Progenitor cell of endocrine pancreas (in vitro differentiated cells): ENCODE measurements at regions not wholly inside any gene's neighbourhood (a gene's known extent, or its start where the extent isn't known, plus 50 kb on each side); places are given as distances from the start of the nearest gene placed in this dataset.

Experiments used
- DNase-seq: peaks from one replicate; pipeline ENCODE4 v3.0.0; 2021; ENCODE audit warnings: low spot score; ENCODE audit not compliant: unreplicated experiment
- H3K27ac Mint-ChIP-seq: 2 replicates; pipeline ENCODE4 v1.8.0; 2021; ENCODE audit warnings: mild to moderate bottlenecking, moderate library complexity, mixed read lengths
- H3K27me3 Mint-ChIP-seq: 2 replicates; pipeline ENCODE4 v1.8.0; 2021; ENCODE audit warnings: mixed read lengths
- H3K36me3 Mint-ChIP-seq: 2 replicates; pipeline ENCODE4 v1.8.0; 2022; ENCODE audit warnings: mixed read lengths; ENCODE audit not compliant: insufficient read depth
- H3K4me1 Mint-ChIP-seq: 2 replicates; pipeline ENCODE4 v1.8.0; 2021; ENCODE audit warnings: low read depth, mixed read lengths
- H3K4me3 Mint-ChIP-seq: 2 replicates; pipeline ENCODE4 v1.8.0; 2021; ENCODE audit warnings: low read depth, mild to moderate bottlenecking, moderate library complexity, mixed read lengths
- H3K9me3 Mint-ChIP-seq: 2 replicates; pipeline ENCODE4 v1.8.0; 2021; ENCODE audit warnings: low read depth, mixed read lengths
- TF ChIP-seq, protein P1 (sequence below): fragments of 200-600 bp; sonication (generic); IDR thresholded peaks from one replicate; pipeline ENCODE4 v1.5.0; 2021; ENCODE audit warnings: antibody characterized with exemption, mild to moderate bottlenecking; ENCODE audit not compliant: unreplicated experiment

DNA sequence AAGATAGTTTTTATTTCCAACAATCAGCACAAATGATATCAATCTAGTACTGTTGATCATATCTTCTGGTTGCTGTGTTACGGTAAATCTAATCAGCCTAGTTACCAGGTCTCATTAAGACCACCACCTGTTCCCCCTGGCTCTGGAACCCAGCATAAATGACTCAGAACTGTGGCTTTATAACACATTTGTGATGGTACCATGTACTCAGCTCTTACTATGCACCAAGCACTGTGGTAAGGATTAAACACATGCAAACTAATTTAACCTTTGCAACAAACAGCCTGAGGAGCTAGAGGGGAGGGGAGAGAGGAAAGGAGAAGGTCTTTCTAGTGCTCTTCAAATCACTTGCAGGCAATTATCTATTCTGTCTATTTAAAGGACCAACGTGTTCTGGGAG lies 173.9 kb upstream of the LMCD1 start:
- Mint-ChIP-seq H3K4me3 (no peak overlapping the region), H3K9me3 (no peaks in the 10 kb centered on the region), H3K4me1 (peaks cover 12% of the 10 kb centered on the region), H3K36me3 (no peaks in the 10 kb centered on the region), H3K27ac (no peak overlapping the region), H3K27me3 (no peaks in the 10 kb centered on the region)
- DNase-seq = no peak
- TF ChIP-seq, protein P1, sequence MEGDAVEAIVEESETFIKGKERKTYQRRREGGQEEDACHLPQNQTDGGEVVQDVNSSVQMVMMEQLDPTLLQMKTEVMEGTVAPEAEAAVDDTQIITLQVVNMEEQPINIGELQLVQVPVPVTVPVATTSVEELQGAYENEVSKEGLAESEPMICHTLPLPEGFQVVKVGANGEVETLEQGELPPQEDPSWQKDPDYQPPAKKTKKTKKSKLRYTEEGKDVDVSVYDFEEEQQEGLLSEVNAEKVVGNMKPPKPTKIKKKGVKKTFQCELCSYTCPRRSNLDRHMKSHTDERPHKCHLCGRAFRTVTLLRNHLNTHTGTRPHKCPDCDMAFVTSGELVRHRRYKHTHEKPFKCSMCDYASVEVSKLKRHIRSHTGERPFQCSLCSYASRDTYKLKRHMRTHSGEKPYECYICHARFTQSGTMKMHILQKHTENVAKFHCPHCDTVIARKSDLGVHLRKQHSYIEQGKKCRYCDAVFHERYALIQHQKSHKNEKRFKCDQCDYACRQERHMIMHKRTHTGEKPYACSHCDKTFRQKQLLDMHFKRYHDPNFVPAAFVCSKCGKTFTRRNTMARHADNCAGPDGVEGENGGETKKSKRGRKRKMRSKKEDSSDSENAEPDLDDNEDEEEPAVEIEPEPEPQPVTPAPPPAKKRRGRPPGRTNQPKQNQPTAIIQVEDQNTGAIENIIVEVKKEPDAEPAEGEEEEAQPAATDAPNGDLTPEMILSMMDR = no peak

DNA sequence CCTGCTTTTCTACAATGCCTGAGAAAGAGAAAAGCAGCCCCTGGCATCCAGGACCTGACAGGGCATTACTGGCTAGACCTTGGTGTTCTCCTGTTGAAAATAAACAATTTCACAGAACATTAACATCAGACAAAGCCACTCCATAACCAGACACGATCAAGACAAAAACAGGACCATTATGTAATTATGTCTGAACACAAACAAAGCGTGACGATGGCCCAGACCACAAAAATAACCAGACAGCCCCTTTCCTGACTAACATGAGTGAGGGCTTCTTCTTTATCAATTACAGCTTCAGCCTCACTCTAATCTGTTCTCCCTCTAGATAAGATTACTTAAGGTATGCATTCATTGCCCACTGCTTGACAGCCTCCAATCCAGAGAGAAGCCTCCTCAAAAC lies 172.7 kb upstream of the LMCD1 start:
- H3K4me1 Mint-ChIP-seq = peaks cover 12% of the 10 kb centered on the region
- DNase-seq = no peak
- H3K4me3 Mint-ChIP-seq = no peak overlapping the region
- H3K27ac Mint-ChIP-seq = no peak overlapping the region
- H3K36me3 Mint-ChIP-seq = no peaks in the 10 kb centered on the region
- no peaks in the 10 kb centered on the region for H3K9me3 Mint-ChIP-seq
- TF ChIP-seq, protein P1 = no peak
- H3K27me3 Mint-ChIP-seq = no peaks in the 10 kb centered on the region

DNA sequence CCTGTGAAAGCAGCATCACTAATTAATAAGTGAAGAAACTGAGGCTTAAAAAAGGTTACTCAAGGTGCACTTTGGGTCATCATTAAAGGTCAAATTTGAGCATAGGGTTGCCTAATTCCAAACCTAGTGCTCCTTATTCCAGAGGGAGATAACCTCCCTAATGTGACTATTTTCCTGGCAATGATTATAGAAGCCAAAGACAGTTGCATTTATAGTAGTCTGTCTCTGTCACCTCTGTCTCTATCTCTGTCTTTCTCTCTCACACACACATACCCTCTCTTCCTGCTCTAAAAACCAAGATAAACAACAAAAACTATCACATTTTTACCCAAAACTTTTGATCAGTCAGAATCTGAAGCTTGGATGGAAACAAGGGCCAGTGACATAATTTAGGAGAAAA lies 172.0 kb upstream of the LMCD1 start:
- peaks cover 12% of the 10 kb centered on the region for H3K4me1 Mint-ChIP-seq

DNA sequence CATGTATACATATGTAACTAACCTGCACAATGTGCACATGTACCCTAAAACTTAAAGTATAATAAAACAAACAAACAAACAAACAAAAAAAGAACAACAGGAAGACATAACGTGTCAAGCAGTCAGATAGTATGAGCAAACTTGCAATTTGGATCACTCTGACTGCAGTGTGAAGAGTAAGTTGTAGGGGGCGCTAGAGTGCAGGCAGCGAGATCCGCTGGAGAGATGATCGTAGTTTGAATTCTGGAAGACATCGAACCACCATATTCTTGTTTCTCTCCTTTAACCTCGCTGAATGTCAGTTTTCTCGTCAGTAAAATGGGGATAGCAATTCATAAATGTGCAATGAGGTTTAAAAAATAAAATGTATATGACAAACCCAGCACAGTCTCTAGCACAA lies 165.2 kb upstream of the LMCD1 start:
- DNase-seq = no peak
- TF ChIP-seq, protein P1 = peak; percentile 24
- H3K9me3 Mint-ChIP-seq = no peaks in the 10 kb centered on the region
- no peaks in the 10 kb centered on the region for H3K36me3 Mint-ChIP-seq
- H3K27ac Mint-ChIP-seq = no peak overlapping the region
- H3K4me1 Mint-ChIP-seq = no peaks in the 10 kb centered on the region
- H3K4me3 Mint-ChIP-seq = no peak overlapping the region
- H3K27me3 Mint-ChIP-seq = no peaks in the 10 kb centered on the region

More for the DNA sequence above, 172.0 kb upstream of the LMCD1 start:
- TF ChIP-seq, protein P1 = no peak
- H3K27me3 Mint-ChIP-seq = no peaks in the 10 kb centered on the region
- no peaks in the 10 kb centered on the region for H3K9me3 Mint-ChIP-seq
- H3K4me3 Mint-ChIP-seq = no peak overlapping the region
- no peaks in the 10 kb centered on the region for H3K36me3 Mint-ChIP-seq
- no peak for DNase-seq
- H3K27ac Mint-ChIP-seq = no peak overlapping the region

DNA sequence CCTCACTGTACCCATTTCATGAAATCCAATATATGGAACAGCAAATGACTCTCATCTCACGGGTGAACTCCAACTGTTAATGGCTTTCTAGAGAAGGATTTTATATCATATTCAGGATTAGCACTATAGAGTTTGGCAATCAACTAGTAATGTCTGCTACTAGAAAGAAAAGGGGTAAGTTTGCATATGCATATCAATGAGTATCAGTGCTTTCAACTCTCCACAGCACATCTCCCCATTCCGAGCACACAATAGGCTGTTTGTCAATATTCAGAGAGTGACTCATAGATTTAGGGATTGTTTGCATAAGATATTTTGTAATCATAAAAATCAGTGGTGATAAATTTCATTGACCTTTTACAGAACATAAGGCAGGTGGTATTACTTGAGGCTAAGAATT lies 163.2 kb upstream of the LMCD1 start:
- TF ChIP-seq, protein P1 = no peak
- no peak overlapping the region for H3K4me3 Mint-ChIP-seq
- no peaks in the 10 kb centered on the region for H3K27me3 Mint-ChIP-seq
- no peak for DNase-seq
- H3K27ac Mint-ChIP-seq = no peak overlapping the region
- no peaks in the 10 kb centered on the region for H3K4me1 Mint-ChIP-seq
- no peaks in the 10 kb centered on the region for H3K36me3 Mint-ChIP-seq
- H3K9me3 Mint-ChIP-seq = no peaks in the 10 kb centered on the region
